Neural crest cell (in vitro differentiated cells): ENCODE measurements at regions not wholly inside any gene's neighbourhood (a gene's known extent, or its start where the extent isn't known, plus 50 kb on each side); places are given as distances from the start of the nearest gene placed in this dataset.
A peak's percentile ranks its signal among the peaks of the same experiment; 100 is the strongest.

ENCODE experiments used
- DNase-seq: peaks from one replicate; pipeline ENCODE4 v3.0.0; 2021; ENCODE audit warnings: low read depth, mixed read lengths, low spot score
- H3K27ac Mint-ChIP-seq: one replicate; pipeline ENCODE4 v1.8.0; 2021; ENCODE audit warnings: mild to moderate bottlenecking, mixed read lengths; ENCODE audit not compliant: unreplicated experiment
- H3K27me3 Mint-ChIP-seq: 2 replicates; pipeline ENCODE4 v1.8.0; 2021; ENCODE audit warnings: low read depth, mild to moderate bottlenecking, mixed read lengths
- H3K36me3 Mint-ChIP-seq: 2 replicates; pipeline ENCODE4 v1.8.0; 2021; ENCODE audit warnings: low read depth, mild to moderate bottlenecking, mixed read lengths
- H3K4me1 Mint-ChIP-seq: 2 replicates; pipeline ENCODE4 v1.8.0; 2021; ENCODE audit warnings: mixed read lengths
- H3K4me3 Mint-ChIP-seq: one replicate; pipeline ENCODE4 v1.8.0; 2021; ENCODE audit warnings: mild to moderate bottlenecking, mixed read lengths
- H3K9me3 Mint-ChIP-seq: 2 replicates; pipeline ENCODE4 v1.8.0; 2021; ENCODE audit warnings: mixed read lengths
- TF ChIP-seq, protein P1 (sequence below): fragments of 200-600 bp; sonication (generic); conservative IDR thresholded peaks from 2 replicates; pipeline ENCODE4 v1.5.0; 2021; ENCODE audit warnings: antibody characterized with exemption, mild to moderate bottlenecking

DNA sequence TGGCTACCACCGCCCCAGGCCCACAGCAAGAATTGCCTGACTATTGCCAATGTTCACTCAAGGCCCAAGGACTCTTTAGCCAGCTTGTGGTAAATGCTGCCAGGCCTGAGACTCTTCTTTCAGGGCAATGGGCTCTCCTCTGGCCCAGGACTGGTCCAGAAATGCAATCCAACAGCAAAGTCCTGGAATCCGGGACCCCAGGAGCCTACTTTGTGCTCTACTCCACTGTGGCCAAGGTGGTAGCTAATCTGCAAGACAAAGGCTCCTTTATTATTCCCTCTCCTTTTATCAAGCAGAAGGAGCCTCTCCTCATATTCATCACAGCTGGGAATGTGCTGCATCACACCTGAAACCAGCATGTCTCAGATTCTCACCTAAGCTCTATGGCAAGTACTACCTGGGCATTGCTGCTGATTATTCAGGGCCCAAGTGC is 107.6 kb upstream of the PRSS58 start:
- H3K4me3 Mint-ChIP-seq: no peak overlapping the region
- H3K4me1 Mint-ChIP-seq: no peaks in the 10 kb centered on the region
- DNase-seq: no peak
- peaks cover 7% of the 10 kb centered on the region for H3K36me3 Mint-ChIP-seq
- peaks cover 2% of the 10 kb centered on the region for H3K27me3 Mint-ChIP-seq
- H3K9me3 Mint-ChIP-seq: peaks cover 18% of the 10 kb centered on the region
- H3K27ac Mint-ChIP-seq: no peak overlapping the region
- TF ChIP-seq, protein P1, sequence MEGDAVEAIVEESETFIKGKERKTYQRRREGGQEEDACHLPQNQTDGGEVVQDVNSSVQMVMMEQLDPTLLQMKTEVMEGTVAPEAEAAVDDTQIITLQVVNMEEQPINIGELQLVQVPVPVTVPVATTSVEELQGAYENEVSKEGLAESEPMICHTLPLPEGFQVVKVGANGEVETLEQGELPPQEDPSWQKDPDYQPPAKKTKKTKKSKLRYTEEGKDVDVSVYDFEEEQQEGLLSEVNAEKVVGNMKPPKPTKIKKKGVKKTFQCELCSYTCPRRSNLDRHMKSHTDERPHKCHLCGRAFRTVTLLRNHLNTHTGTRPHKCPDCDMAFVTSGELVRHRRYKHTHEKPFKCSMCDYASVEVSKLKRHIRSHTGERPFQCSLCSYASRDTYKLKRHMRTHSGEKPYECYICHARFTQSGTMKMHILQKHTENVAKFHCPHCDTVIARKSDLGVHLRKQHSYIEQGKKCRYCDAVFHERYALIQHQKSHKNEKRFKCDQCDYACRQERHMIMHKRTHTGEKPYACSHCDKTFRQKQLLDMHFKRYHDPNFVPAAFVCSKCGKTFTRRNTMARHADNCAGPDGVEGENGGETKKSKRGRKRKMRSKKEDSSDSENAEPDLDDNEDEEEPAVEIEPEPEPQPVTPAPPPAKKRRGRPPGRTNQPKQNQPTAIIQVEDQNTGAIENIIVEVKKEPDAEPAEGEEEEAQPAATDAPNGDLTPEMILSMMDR: no peak

DNA sequence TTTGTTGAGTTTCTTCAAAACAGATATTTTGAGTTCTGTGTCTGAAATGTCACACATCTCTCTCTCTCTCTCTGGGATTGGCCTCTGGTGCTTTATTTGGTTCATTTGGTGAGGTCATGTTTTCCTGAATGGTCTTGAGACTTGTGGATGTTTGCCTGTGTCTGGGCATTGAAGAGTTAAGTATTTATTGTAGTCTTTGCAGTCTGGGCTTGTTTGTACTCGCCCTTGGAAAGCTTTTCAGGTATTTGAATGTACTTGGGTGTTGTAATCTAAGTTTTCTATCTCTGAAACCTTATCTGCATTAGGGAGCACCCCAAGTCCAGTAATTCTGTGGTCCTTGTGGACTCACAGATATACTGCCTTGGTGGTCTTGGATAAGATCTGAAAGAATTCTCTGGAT is 106.7 kb upstream of the PRSS58 start:
- Mint-ChIP-seq H3K4me3 (no peak overlapping the region), H3K4me1 (no peaks in the 10 kb centered on the region), H3K27me3 (peaks cover 2% of the 10 kb centered on the region), H3K27ac (no peak overlapping the region), H3K9me3 (peaks cover 22% of the 10 kb centered on the region), H3K36me3 (peaks cover 7% of the 10 kb centered on the region)
- TF ChIP-seq, protein P1: no peak
- no peak for DNase-seq

DNA sequence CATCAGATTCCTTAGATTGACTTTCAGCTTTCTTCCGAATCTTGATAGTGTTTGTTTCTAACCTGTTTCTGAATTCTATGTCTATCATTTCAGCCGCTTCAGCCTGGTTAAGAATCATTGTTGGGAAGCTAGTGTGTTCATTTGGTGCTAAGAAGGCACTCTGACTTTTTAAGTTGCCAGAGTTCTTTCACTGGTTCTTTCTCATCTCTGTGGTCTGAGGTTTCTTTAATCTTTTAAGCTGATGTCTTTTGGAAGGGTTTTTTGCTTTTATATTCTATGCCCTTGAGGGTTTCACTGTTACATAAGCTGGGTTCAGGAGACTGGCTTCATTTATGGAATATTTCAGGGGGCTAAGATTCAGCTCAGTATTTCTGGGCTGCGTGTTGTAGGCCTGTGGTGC is 104.5 kb upstream of the PRSS58 start:
- Mint-ChIP-seq H3K9me3 (peaks cover 20% of the 10 kb centered on the region), H3K36me3 (peaks cover 4% of the 10 kb centered on the region), H3K4me1 (peaks cover 7% of the 10 kb centered on the region), H3K4me3 (no peak overlapping the region), H3K27ac (no peak overlapping the region), H3K27me3 (no peaks in the 10 kb centered on the region)
- DNase-seq: no peak
- TF ChIP-seq, protein P1: no peak

DNA sequence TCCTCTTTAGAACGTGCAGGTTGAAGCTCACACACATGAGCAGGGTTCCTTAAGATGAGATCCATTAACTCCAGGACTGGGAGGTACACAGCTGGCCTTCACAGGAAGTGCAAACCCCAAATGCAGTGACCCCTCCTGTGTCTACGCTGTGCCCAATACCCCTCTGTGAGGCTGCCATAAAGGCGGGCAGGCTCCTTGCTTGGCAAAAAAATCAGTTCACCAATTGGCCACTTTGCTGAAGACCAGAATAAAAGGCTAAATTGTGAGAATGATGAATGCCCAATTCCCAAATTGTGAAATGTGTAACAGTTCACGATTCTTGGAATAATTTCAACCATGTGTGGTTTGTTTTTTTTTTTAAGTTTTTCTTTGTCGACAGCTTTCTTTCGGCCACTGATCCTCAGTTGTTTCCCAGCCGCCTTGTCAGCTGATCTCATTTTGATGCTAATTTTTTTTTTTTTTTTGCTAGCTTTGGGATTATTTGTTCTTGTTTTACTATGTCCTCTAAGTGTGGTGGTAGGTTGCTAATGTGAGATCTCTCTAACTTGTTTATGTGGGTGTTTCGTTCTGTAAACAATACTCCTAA is 101.9 kb upstream of the PRSS58 start:
- Mint-ChIP-seq H3K4me1 (peaks cover 17% of the 10 kb centered on the region), H3K27ac (no peak overlapping the region), H3K27me3 (no peaks in the 10 kb centered on the region), H3K9me3 (peaks cover 20% of the 10 kb centered on the region), H3K4me3 (no peak overlapping the region), H3K36me3 (peaks cover 4% of the 10 kb centered on the region)
- no peak for DNase-seq
- TF ChIP-seq, protein P1: no peak

DNA sequence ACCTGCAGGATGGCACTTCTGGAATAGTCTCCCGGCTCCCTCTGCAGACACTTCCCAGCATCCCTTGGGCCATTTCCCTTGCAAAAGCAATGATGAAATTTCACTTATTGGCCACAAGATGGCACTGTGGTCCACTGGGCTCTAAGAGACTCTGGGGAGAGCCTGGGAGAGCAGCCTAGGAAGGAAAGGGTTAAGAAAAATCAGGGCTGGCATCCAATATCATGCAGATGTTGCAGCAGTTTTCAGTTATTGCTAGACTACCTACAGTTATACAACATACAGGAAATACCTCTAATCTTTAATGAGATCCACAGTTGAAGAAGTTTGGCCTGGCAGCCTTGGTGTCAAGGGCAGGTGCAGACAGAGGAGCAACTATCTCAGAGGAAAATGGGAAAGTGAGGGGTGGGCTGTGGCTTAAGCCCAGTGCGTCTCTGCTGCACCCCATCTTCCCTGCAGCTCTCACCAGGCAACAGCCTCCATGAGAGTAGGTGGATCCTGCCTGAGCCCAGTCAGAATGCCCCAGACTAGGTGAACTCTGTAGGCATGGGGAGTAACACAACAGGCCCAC is 100.2 kb upstream of the PRSS58 start:
- peaks cover 4% of the 10 kb centered on the region for H3K36me3 Mint-ChIP-seq
- H3K27ac Mint-ChIP-seq: peak overlapping the region; percentile 57
- no peak for DNase-seq
- TF ChIP-seq, protein P1: peak; percentile 81
- peaks cover 17% of the 10 kb centered on the region for H3K4me1 Mint-ChIP-seq
- peaks cover 20% of the 10 kb centered on the region for H3K9me3 Mint-ChIP-seq
- H3K4me3 Mint-ChIP-seq: no peak overlapping the region
- no peaks in the 10 kb centered on the region for H3K27me3 Mint-ChIP-seq
